ENCODE measurements at regions not wholly inside any gene's neighbourhood (a gene's known extent, or its start where the extent isn't known, plus 50 kb on each side); places are given as distances from the start of the nearest gene placed in this dataset.

DNA sequence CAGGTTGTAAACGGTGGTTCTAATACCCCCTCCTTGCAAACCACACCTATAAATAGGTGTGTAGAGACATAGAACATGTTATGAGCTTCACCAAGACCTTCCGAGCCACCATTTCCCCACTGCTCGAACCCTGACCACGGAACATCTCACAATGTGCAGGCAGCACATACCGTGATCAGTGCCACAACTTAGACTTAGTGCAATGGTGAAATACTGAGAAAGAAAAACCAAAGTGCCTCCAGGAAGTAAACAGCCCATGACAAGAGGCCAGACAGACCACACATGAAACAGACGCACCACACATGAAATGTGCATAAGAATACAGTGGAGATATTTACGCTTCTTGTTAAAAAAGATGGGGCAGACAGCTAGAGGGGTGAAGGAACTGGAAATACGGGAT lies 166.9 kb upstream of the CCND2 start:
- DNase-seq (ENCODE audit: low spot score): no peak

DNA sequence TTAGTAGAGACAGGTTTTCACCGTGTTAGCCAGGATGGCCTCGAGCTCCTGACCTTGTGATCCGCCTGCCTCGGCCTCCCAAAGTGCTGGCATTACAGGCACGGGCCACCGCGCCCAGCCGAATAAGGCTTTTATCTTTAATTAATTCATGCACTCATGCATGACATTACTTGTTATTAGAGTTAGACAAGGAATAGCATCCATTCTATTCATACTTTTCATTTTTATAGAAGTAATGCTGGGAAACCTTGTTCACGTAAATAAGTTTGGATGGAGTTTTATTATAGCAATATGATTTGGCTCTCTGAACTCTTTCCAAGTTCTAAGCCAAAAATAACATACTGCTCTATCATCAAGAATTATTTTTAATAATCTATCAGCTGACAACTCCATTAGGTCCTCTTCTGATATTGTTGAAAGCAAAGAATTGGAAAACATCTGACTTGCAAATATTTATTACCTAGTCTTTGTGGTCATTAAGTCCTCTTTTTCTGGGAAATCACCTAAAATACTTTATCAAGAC lies 168.8 kb upstream of the CCND2 start:
- no peak for DNase-seq (ENCODE audit: low spot score)

DNA sequence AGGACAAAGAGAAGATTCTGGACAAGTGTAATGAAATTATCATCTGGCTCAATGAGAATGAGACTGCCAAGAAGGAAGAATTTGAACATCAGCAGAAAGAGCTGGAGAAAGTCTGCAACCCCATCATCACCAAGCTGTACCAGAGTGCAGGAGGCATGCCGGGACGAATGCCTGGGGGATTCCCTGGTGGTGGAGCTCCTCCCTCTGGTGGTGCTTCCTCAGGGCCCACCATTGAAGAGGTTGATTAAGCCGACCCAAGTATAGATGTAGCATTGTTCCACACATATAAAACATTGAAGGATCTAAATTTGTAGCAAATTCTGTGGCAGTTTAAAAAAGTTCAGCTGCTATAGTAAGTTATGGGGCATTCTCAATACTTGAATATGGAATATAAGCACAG lies 174.3 kb upstream of the CCND2 start:
- DNase-seq (ENCODE audit: low spot score): no peak

DNA sequence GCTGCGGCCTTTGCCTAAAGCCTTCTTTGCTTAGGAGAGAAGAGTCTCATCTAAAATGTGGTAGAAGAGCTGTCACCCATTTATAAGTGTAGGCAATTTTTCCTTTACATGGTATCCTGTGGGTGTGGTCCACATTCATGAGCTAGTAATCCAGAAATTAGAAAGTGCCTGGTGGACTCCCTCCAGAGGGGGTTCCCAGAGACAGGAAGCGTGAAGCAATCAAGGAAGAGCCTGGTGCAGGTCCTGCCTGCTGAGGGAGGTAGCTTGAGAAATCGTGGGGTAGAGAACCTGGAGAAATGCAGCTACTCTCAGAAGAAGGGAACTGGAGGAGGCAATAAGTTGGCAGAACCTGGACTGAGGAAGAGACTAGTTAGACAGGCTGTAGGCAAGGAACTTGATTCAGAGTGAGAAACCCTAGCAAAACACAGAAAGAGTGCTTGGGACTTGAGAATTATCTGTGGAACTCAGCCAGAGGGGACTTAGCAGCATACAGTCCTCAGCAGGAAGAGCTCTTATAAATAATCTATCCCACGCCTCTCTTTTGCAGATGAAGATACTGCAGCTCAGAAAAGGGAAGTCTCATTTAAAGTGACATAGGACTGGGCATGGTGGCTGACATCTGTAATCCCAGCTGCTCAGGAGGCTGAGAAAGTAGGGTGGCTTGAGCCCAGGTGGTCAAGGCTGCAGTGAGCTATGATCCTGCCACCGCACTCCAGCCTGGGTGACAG lies 182.4 kb upstream of the CCND2 start:
- DNase-seq (ENCODE audit: low spot score): no peak

DNA sequence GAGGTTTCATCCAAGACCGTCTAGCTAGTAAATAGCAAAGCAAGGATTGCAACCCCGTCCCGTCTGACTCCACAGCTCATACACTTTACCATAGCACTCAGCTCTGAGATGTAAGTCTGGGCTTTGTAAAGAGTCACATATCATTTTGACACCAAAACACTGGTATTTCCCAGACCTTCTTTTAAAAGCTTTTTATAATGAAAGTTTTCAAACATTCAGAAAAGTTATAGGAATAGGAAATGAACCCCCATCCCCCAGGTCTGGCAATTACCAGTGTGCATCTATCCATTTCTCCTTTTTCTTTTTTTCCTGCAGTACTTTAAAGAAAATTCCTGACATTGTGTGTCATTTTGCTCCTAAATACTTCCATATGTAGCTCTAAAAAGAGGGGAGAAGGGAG lies 183.6 kb upstream of the CCND2 start:
- DNase-seq (ENCODE audit: low spot score): no peak

DNA sequence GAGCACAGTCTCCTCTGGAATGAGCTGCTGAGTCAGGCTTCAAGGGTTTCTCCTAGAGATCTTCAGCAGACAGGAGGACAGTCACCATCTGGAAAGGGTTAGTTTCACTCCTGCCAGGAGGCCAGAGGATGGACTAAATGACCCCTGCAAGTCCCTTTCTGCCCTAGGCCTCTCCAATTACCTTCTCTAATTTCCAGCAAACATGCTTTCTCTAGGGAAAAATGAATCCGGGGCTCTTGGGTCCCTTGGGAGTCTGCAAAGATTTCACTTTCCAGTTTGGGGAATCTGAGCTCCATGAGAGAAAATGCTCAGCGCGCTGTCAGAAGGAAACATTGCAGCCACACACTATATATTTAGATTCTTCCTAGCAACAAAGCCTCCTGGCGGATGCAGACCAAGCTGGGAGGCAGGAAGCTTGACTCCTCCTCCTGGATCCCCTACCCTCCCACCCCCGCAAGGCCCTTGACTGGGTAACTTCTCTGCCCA lies 184.4 kb upstream of the CCND2 start:
- no peak for DNase-seq (ENCODE audit: low spot score)

DNA sequence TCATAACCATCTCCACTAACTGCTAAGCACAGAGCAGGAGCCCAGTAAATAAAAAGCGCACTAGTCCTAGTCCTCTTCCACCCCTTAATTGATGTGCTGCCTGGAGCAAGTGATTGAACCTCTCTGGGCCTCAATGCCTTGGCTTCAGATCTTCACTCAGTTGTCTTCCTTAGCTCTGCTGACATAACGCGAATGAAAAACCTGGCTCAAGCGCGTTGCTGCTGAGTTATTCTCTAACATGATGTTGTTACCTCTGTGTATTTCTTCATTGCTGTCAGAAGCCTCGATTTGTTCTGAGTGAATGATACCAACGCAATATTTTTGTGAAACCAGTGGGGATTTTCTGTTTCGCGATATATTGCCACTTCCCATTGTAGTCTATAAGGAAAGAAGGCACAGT lies 185.1 kb upstream of the CCND2 start:
- DNase-seq (ENCODE audit: low spot score): no peak

DNA sequence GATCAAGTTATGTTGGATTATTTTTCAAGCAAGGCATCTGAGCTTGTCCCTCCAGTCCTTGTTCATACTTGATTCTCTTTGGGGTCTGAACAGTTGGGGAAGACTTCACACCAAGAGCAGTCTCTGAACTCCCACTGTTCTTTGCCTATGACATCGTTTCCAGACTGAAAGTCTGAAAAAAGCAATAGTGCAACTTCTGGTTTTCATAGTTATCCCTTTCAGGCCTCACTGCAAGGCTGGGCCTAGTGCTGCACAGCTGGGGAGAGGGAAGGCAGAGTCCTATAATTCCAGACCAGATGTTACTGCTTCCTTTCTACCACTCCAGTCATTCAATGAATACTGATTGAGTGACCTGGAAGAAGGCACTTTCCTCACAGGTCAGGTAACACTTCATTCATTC lies 187.1 kb upstream of the CCND2 start:
- DNase-seq (ENCODE audit: low spot score): no peak

DNA sequence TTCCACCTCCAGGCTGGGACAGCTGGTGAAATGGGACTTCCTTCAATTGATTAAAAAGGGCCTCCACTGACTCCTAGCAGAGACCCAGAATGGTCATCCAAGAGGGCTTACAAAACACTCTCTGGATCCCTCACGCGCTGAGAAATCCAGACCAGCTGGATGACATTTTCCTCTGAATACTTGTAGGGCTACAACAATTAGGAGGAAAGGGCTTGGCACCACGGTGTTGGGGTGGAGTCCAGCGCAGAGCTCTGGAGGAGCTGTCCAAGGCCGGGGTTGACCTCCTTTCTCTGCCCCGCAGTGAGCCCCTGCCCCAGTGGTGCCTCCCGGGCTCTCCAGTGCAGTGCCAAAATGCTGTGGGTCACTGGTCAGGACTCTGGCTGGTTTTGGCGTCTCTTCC lies 189.0 kb upstream of the CCND2 start:
- DNase-seq (ENCODE audit: low spot score): no peak

DNA sequence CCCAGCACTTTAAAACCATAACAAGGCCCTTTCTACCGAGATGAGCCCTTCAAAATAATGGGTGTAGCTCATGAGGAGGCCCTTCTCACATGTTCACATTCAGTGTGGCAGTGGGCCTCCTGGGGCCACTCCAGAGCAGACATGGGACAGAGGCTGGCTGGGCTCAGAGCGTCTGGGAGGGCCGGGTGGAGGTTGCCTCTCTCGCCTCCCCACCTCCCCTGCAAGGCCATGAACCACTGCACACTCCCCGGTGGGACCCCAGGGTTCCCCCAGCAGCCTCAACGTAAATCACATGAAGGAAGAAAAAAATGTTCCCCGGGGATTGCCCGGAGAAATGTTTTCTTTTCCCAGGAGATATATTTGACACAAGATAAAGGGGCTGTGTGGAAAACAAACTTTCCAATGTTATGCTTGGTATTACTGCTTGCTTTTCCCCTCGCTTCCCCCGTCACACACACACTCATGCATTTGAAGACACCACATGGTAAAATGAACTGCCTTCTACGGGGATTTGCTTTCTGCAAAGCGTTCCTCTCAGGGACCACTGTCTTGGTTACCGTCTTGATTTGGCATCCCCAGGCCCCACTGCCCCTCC lies 190.7 kb upstream of the CCND2 start:
- DNase-seq (ENCODE audit: low spot score): no peak

DNA sequence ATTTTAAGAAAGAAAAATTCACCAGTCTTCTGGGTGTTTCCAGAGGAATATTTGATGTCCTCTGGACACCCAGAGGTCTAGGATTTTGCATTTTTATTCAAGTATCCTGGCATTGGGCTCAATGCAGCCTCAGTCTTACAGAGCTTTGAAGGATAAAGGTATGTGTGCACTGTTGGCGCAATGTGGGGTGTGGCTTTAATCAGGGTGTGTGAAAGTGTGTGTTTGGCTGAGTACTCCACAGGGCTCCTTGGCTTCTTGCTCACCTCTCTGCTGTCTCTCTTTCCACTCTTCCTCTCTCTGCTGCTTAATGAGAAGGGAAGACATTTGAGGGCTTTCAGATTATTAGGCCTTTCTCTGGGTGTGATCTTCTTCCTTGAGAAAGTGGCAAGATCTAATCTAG lies 193.3 kb upstream of the CCND2 start:
- DNase-seq (ENCODE audit: low spot score): no peak

DNA sequence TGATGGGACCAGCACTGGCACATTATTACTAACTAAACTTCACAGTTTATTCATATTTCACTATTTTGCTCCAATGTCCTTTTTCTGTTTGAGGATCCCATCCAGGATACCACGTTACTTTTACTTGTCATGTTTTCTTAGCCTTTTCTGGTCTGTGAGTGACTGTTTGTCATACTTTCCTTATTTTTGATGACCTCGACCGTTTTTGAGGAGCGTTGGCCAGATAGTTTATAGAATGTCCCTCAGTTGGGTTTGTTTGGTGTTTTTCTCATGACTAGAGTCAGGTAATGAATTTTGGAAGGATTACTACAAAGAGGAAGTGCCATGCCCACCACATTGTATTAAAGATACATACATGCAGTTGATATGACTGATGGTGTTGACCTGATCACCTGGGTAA lies 199.4 kb upstream of the CCND2 start:
- no peak for DNase-seq (ENCODE audit: low spot score)

DNA sequence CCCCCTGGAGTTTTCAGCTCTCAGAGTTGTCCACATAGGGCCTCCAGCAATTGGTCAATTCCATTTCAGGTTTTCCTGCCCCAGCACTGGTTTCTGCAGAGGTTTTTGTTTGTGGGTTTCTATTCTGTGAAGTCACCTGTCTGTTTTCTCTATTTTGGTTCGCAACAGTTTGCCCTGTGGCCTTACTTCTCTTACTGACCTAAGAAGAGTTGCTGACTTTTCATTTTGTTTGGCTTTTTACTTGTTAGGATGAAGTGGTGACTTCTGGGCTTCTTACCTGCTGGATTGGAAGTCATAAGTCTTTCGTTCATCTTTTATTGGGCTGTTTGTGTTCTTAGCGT lies 196.4 kb upstream of the PARP11 start:
- no peak for DNase-seq (ENCODE audit: low spot score)

DNA sequence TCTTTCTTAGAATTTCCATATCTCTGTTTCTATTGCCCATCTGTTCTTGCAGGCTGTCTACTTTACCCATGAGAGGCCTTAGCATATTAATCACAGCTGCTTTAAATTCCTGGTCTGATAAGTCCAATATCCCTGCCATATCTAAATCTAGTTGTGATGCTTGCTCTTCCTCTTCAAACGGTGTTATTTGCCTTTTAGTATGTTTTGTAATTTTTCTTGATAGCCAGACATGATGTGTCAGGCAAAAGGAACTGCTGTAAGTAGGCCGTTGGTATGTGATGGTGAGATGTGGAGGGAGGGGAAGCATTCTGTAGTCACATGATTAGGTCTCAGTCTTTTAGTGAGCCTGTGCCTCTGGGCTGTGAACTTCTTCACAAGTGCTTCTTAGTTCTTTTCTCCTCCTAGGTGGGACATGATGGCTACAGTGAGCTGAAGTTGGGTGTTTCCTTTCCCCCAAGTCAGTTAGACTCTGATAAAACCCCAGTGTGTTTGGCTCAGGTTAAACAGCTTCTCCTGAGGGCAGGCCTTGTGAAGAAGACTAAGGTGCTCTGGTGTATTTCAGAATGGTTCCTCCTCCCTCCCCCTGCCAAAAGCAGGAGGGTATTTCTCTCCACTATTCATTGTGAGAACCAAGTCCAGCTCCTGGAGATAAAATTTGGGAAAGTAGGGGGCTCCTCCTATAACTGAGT lies 195.9 kb upstream of the PARP11 start:
- DNase-seq (ENCODE audit: low spot score): no peak

DNA sequence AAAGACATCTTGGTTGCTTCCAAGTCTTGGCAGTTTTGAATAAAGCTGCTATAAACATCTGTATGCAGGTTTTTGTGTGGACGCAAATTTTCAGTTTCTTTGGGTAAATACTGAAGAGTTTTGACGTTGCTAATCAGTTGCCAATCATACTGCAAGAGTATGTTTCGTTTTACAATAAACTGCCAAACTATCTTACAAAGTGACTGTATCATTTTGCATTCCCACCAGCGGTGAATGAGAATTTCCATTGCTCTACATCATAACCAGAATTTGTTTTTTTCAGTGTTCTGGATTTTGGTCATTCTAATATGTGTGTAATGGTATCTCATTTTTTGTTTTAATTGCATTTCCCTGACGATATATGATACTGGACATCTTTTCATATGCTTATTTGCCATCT lies 190.8 kb upstream of the PARP11 start:
- no peak for DNase-seq (ENCODE audit: low spot score)

DNA sequence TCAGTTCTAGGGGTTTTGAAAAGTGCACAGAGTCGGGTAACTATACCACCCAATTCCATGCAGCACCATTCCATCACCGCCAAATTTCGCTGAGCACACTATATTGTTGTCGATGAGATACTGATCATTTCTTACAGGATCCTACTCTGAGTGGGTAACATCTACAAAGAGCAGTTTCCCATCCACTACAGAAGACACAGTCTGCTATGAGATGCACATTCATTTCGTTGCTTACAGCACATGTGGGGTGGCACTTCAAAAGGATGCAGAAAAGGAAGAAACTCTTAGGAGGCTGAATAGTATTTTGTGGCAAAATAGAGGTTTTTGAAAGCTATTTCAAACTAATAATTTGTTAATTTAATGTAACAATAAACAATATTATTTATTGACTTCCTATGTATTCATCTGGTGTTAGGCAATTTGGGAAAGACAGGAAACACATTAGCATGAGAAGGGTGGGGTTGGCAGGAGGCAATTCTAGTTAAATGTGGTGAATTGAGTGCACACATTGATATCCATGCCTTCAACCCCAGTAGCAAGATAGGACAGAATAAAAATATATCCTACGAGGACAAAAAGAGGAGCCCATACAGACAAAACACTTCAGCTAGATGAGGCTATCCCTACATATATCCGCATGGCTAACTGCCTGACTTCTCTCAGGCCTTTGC lies 186.8 kb upstream of the PARP11 start:
- no peak for DNase-seq (ENCODE audit: low spot score)

DNA sequence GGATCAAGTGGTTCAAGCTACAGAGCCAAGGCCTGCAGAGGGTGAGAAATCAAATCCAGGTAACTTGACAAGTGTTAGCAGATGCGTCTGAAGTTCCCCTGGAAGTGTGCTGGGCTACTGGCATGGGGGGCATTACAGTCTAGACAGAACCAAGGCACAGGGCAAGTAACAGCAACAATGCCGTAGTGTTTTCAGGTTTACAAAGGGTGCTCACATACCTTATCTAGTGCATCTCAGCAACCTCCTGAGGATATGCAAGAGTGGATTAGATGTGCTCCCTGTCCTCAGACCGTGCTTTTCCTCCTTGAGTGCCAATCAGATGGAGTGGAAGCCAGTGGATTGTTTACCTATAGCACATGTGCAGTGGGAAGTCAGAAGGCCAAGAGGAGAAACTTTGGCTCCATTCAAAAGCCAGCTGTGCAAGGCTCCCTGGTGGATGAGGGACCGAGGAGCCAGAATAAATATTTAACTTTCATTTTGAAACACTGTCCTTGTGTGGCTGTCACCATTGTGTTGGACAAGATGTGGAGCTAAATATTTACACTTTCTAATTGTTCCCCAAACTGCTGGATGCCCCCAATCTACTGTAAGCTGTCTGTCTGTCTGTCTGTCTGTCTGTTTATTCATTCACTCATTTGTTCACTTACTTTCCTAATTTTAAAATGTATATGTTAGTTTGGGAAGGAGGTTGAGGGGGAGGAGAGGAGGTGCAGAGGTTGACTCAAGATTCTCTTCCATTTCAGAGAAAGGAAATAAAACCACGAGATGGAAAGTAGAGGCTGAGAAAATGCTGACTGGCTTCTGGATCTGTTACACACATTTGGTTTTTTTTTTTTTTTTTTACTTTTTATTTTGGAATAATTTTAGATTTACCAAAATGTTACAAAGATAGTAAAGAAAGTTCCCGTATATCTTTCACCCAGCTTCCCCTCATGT lies 184.0 kb upstream of the PARP11 start:
- DNase-seq (ENCODE audit: low spot score): no peak

DNA sequence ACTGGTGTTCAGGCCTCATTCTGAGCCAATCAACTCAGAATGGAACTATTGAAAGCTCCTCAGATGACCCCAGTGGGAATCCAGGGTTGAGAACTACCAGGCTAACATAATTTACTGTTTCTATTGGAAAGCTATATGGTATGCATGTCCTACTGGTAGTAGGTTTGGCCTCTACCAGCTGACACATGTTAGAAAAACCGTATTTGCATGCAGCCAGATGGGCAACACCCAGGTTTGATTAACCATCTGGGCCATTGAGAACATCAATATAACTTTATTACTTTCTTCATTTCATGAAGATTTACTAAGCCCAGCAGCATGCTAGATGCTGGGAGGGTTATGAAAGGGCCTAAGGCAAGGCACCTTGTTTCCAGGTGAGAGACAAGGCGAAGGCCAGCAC lies 181.4 kb upstream of the PARP11 start:
- no peak for DNase-seq (ENCODE audit: low spot score)

DNA sequence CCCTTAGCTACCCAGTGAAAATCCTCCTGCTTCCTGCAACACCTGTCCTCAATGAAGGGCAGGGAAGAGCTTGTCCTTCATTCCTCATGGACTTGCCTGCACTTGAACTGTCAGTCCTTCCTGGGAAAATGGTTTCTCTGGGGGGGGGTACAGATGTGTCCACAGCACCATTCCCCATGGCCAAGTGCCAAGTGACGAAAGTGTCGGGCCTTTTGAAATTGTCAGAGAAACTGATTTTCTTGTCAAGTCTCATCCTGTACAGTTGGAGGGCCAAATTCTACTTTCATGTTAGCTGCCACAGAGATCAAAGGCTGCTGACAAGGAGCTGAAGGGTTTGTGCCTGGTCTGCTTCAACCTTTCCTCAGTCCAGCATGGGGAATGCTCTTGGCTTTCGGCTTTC lies 179.5 kb upstream of the PARP11 start:
- DNase-seq (ENCODE audit: low spot score): no peak

DNA sequence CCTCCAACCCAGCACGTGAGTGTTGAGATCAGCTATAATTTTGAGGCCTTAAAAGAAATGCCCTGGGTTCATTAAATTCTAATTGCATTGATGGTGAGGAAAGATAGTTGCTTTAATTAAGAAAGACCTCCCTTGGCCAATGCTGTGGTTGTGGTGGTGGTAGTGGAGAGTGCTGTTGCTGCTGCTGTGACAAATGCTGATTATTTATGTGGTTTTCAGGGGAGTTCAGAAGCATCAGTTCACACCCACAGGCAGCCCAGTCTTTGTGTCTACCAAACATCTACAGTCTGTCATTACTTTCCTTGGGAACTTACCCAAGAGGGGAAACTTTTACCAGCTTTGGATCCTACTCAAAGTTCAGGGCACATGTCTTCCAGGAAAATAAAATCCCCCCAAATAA lies 178.4 kb upstream of the PARP11 start:
- DNase-seq (ENCODE audit: low spot score): no peak

DNA sequence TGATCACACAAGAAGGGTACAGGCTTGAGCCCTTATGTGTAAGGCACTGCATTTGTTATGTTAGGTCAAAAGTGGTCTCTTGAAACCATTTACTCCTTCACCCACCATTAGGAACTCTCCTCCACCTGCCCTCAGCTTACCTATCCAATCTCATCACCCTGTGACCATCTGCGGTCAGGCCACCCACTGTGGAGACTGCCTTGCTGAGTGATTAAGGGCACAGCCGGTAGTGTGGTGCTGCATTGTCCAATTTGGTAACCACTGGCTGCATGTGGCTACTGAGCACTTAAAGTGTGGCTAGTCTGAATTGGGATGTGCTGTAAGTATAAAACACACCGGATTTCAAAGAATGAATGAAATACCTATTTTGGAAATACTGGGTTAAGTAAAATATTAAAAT lies 177.1 kb upstream of the PARP11 start:
- no peak for DNase-seq (ENCODE audit: low spot score)

Measured in NAMALWA (cell line).